ENCODE measurements at regions not wholly inside any gene's neighbourhood (a gene's known extent, or its start where the extent isn't known, plus 50 kb on each side); places are given as distances from the start of the nearest gene placed in this dataset.

DNA sequence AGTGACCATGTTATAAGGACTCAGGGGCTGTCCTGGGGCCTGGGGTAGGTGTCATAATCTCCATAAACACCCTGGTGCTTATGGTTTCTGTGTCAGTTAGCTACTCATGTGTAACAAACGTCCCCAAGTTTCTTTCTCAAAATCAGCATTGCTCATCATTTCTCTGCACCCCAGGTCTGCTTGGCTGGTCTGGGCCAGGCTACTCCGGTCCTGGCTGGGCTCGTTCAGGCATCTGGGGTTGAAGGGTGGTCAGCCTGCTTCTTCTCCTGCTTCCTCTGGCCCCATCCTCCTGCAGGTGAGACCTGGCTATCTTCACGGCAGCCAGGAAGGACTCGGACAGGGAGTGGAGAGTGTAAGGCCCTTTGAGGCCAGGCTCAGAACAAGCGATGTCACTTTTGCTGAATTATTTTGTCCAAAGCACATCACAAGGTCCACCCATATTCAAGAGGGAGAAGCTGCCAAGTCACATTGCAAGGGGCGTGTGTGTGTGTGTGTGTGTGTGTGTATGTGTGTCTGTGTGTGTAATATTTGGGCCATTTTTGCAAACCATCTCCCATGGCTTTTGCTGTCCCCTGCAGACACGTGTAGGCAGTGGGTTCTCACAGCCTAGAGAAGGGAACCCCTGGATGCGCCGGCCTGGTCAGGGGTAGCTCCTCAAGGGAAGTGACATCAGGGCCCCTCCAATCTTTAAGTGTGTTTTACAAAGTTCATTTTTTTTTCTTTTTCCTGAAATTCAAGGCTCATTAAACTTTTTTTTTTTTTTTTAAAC lies 535.8 kb downstream of the TBC1D22A start:
- TF ChIP-seq, protein P1, sequence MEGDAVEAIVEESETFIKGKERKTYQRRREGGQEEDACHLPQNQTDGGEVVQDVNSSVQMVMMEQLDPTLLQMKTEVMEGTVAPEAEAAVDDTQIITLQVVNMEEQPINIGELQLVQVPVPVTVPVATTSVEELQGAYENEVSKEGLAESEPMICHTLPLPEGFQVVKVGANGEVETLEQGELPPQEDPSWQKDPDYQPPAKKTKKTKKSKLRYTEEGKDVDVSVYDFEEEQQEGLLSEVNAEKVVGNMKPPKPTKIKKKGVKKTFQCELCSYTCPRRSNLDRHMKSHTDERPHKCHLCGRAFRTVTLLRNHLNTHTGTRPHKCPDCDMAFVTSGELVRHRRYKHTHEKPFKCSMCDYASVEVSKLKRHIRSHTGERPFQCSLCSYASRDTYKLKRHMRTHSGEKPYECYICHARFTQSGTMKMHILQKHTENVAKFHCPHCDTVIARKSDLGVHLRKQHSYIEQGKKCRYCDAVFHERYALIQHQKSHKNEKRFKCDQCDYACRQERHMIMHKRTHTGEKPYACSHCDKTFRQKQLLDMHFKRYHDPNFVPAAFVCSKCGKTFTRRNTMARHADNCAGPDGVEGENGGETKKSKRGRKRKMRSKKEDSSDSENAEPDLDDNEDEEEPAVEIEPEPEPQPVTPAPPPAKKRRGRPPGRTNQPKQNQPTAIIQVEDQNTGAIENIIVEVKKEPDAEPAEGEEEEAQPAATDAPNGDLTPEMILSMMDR (IDR thresholded peaks at IDR 0.05), result no peak
- TF ChIP-seq POLR2A (IDR thresholded peaks at IDR 0.05), result no peak

DNA sequence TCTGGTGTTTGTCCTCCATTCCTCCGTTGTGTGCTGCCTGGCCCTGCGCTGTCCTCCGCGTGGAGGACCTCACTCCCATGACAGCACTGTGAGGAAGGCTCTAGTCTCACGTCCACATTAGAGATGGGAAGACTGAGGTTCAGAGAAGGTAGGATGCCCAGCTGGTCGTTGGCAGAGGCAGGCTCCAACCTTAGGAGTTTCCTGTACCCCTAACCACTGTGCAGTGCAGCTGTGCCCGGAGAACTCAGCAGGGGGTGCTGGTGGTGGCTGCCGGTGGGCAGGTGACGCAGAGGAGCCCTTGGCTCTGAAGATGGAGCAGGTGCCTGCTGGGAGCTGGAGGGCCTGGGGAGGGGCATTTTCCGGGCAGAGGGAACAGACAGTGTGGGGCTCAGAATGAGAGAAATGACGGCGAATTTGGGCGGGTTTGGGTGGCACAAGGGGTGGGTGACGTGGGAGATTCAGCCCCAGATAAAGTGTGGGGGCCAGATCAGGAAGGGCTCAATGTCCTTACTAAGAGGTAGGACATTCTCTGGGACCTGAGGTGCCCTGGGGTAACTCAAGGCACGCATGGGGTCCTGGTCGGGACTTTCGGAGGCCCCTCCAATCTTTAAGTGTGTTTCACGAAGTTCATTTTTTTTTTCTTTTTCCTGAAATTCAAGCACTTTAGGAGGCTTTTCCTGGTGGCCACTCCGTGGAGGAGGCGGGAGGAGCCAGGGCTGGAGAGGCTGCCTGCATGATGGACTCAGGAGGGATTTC lies 535.0 kb downstream of the TBC1D22A start:
- no peak for DNase-seq
- no peaks in the 10 kb centered on the region for H3K4me1 ChIP-seq
- peaks cover 0 to 49% (median 0%) of the 10 kb centered on the region in 4 donors for H3K27me3 ChIP-seq
- no peak overlapping the region for H3K4me3 ChIP-seq
- WGBS, 2 donors, result 87 to 89% methylated on average over 9 to 15 of the region's 20 CpGs
- TF ChIP-seq, protein P1 (IDR thresholded peaks at IDR 0.05), result no peak
- TF ChIP-seq POLR2A (IDR thresholded peaks at IDR 0.05), result no peak
- H3K27ac ChIP-seq, result no peak overlapping the region
- intact Hi-C loops (cut with DNase I), result no loop called here
- no peaks in the 10 kb centered on the region for H3K36me3 ChIP-seq
- H3K9me3 ChIP-seq, result no peaks in the 10 kb centered on the region

More for the DNA sequence above, 535.8 kb downstream of the TBC1D22A start:
- Histone ChIP-seq H3K4me3 (no peak overlapping the region), H3K9me3 (no peaks in the 10 kb centered on the region), H3K27me3 (peaks cover 0 to 44% (median 0%) of the 10 kb centered on the region in 4 donors), H3K27ac (no peak overlapping the region), H3K36me3 (no peaks in the 10 kb centered on the region), H3K4me1 (no peaks in the 10 kb centered on the region)
- intact Hi-C loops (cut with DNase I), result no loop called here
- no peak for DNase-seq
- 71 to 84% methylated on average over 9 to 10 of the region's 10 CpGs for WGBS, 2 donors

DNA sequence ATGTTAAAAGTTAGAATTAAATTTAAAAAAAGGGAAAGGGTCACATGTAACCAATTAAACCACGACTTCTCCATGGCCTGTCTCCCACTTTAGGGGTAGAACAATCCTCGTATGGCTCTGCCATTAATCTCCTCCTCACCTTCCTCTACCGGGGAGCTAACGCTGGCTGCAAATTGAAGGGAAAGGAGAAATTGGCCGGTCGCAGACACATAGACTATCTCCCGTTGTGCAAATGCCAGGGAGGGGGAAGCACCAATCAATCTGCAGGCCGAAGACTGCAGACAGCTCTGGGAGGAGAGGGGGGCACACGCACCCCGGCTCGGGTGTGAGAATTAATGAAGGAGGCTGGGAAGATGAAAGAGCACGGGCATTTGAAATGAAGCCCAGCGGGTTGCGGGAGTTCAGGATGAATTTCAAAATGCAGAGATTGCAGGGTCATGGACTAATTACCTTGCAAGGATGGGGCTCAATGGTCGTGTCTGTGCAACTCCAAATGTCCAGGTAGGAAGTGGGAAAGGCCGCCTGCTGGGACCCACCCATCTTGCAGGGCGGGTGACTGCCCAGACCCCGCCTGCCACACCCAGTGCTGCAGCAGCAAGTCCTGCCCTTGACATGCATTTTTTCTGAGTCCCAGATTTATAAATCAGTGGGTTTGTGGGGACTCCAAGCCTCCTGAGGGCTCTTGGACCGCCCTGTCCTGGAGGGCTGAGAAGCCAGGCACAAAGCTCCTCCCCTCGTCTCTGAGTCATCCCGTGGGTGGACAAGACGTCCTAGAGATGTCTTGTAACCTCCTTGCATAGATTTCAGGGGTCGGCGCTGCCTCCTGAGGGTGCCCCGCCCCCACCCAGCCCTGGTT lies 534.2 kb downstream of the TBC1D22A start:
- Histone ChIP-seq H3K4me3 (no peak overlapping the region), H3K36me3 (no peaks in the 10 kb centered on the region), H3K9me3 (no peaks in the 10 kb centered on the region), H3K27me3 (peaks cover 0 to 55% (median 0%) of the 10 kb centered on the region in 4 donors), H3K27ac (no peak overlapping the region), H3K4me1 (peaks cover 0 to 5% (median 0%) of the 10 kb centered on the region in 3 donors)
- TF ChIP-seq, protein P1 (IDR thresholded peaks at IDR 0.05), result no peak
- no peak for TF ChIP-seq POLR2A (IDR thresholded peaks at IDR 0.05)
- WGBS, 2 donors, result 54 to 63% methylated on average over 23 to 24 of the region's 25 CpGs
- intact Hi-C loops (cut with DNase I), result no loop called here
- DNase-seq, result no peak

DNA sequence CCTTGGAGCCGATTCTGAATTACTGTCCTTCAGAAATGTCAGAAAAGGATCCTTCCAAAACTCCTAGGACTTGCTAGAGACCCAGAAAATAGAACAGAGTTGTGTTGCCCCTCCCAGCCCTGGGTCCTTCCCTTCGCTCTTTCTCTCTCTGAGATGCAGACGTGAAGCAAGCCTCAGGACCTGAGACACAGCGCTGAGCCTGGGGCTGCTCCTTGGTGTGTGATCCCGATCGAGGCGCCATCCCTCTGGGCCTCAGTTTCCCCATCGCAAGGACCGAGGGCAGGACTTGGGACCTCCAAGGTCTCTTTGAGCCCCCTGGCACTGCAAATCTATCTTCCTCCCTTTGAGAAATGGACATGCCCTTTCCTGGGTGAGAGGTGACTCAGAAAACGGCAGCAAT lies 533.5 kb downstream of the TBC1D22A start:
- no peak overlapping the region for H3K27ac ChIP-seq
- DNase-seq, result no peak
- TF ChIP-seq, protein P1 (IDR thresholded peaks at IDR 0.05), result no peak
- TF ChIP-seq POLR2A (IDR thresholded peaks at IDR 0.05), result no peak
- 71 to 79% methylated on average over 3 to 6 of the region's 10 CpGs for WGBS, 2 donors
- H3K4me1 ChIP-seq, result peaks cover 0 to 5% (median 0%) of the 10 kb centered on the region in 3 donors
- no peak overlapping the region for H3K4me3 ChIP-seq
- peaks cover 0 to 56% (median 0%) of the 10 kb centered on the region in 4 donors for H3K27me3 ChIP-seq
- intact Hi-C loops (cut with DNase I), result no loop called here
- no peaks in the 10 kb centered on the region for H3K9me3 ChIP-seq
- H3K36me3 ChIP-seq, result no peaks in the 10 kb centered on the region

Data from esophagus squamous epithelium (tissue), 5 donors.